ENCODE measurements at regions not wholly inside any gene's neighbourhood (a gene's known extent, or its start where the extent isn't known, plus 50 kb on each side); places are given as distances from the start of the nearest gene placed in this dataset.

GRCh38 chr7:86013662-86014061, 630.0 kb upstream of the GRM3 start:
- no peak for TF ChIP-seq EZH2 (IDR thresholded peaks at IDR 0.05; ENCODE audit: low read depth, low read length, severe bottlenecking)
- no peak for TF ChIP-seq TBP (IDR thresholded peaks at IDR 0.05; ENCODE audit: low read depth, low read length)
- no peak for TF ChIP-seq POLR2AphosphoS5 (IDR thresholded peaks at IDR 0.05; ENCODE audit: low read depth, low read length)
- no peak for TF ChIP-seq CBX5 (IDR thresholded peaks at IDR 0.05; ENCODE audit: low read depth, low read length)
- no peak for TF ChIP-seq TAF1 (IDR thresholded peaks at IDR 0.05; ENCODE audit: low read depth, low read length)
- TF ChIP-seq CTCF (IDR thresholded peaks at IDR 0.05; ENCODE audit: control extremely low read depth in 1 of 3, insufficient read depth in 1 of 3, low read depth in 1 of 3, low read length in 3 of 3): no peak
- no peak for TF ChIP-seq BCL11A (IDR thresholded peaks at IDR 0.05; ENCODE audit: low read depth in 2 of 2, low read length in 2 of 2)
- no peak for TF ChIP-seq EP300 (IDR thresholded peaks at IDR 0.05; ENCODE audit: borderline replicate concordance in 1 of 2, low read depth in 2 of 2, low read length in 2 of 2)
- TF ChIP-seq POLR2A (IDR thresholded peaks at IDR 0.05; ENCODE audit: control extremely low read depth in 1 of 2, low read depth in 2 of 2, low read length in 2 of 2): no peak
- no peak for TF ChIP-seq SIN3A (conservative IDR thresholded peaks at IDR 0.05 in 1 of 2, IDR thresholded peaks at IDR 0.05 in 1 of 2; ENCODE audit: low read depth in 1 of 2, low read length in 2 of 2)
- TF ChIP-seq TEAD4 (IDR thresholded peaks at IDR 0.05; ENCODE audit: low read depth, low read length): no peak
- TF ChIP-seq PHF8 (conservative IDR thresholded peaks at IDR 0.05; ENCODE audit: low read depth, low read length): no peak
- no peak for TF ChIP-seq SUZ12 (IDR thresholded peaks at IDR 0.05; ENCODE audit: low read length)

Data from H1 (cell line).